Right lobe of liver (tissue), 6 donors: ENCODE measurements at regions not wholly inside any gene's neighbourhood (a gene's known extent, or its start where the extent isn't known, plus 50 kb on each side); places are given as distances from the start of the nearest gene placed in this dataset.

Source experiments
- ATAC-seq, 4 donors: fragments of 200-7000 bp; cut with Tn5 transposase; one replicate each; pipeline ENCODE4 v1.9.1; 2020; ENCODE audit warnings: mild to moderate bottlenecking in 4 of 4, moderate library complexity in 4 of 4
- DNase-seq, 3 donors: peaks; one replicate each; pipeline ENCODE4 v3.0.0-alpha.2; 2020
- H3K27ac ChIP-seq, 3 donors: fragments of 200-600 bp; one replicate each; pipeline ENCODE4 v1.8.0; 2022
- H3K27me3 ChIP-seq, 2 donors: fragments of 200-600 bp; one replicate each; pipeline ENCODE4 v1.8.0; 2022
- H3K36me3 ChIP-seq, 4 donors: fragments of 200-600 bp; sonication (generic) in 1 of 4; one replicate each; pipeline versions ENCODE4 v1.5.1 to v1.8.0; 2017 to 2022; ENCODE audit warnings: control low read depth in 1 of 4
- H3K4me1 ChIP-seq, 4 donors: fragments of 200-600 bp; sonication (generic) in 1 of 4; one replicate each; pipeline versions ENCODE4 v1.5.1 to v1.8.0; 2017 to 2022; ENCODE audit warnings: control low read depth in 1 of 4
- H3K4me3 ChIP-seq, 3 donors: fragments of 200-600 bp; one replicate each; pipeline ENCODE4 v1.8.0; 2022
- H3K9me3 ChIP-seq, 4 donors: fragments of 200-600 bp; sonication (generic) in 1 of 4; one replicate each; pipeline versions ENCODE4 v1.5.1 to v1.8.0; 2017 to 2022; ENCODE audit warnings: control low read depth in 1 of 4
- POLR2A ChIP-seq: fragments of 450-650 bp; IDR thresholded peaks from one replicate; pipeline ENCODE4 v1.6.1; 2017; ENCODE audit warnings: antibody characterized with exemption, mild to moderate bottlenecking
- WGBS: methylation state at CpG from one replicate; pipeline ENCODE4 v1.1.6; 2018; ENCODE audit warnings: low coverage, low lambda C conversion rate; ENCODE audit not compliant: insufficient coverage; ENCODE audit errors: missing lambda C conversion rate; 5-methylcytosine and 5-hydroxymethylcytosine counted together
- intact Hi-C, 2 donors: fragments of 100-400 bp; cut with DNase I; formaldehyde crosslinking; loops; one replicate each; pipeline versions ENCODE4 v1.11.2 to v1.14.1; 2022
- TF ChIP-seq, protein P1 (sequence below), 4 donors: fragments of 200-600 bp in 3 of 4; fragments of 450-650 bp in 1 of 4; IDR thresholded peaks; one replicate each; pipeline versions ENCODE4 v1.5.1 to v1.8.0; 2016 to 2022; ENCODE audit warnings: antibody characterized with exemption in 4 of 4, mild to moderate bottlenecking in 2 of 4
- donor health status: DM: no; HTN: yes; CAD: no.
- donor health status: DM: no; HTN: no; CAD: no.
- donor health status: DM: no; HTN: no; CAD: no.
- donor health status: DM: no; HTN: yes; CAD: no.
- donor health status: DM: no; HTN: yes; CAD: no.

DNA sequence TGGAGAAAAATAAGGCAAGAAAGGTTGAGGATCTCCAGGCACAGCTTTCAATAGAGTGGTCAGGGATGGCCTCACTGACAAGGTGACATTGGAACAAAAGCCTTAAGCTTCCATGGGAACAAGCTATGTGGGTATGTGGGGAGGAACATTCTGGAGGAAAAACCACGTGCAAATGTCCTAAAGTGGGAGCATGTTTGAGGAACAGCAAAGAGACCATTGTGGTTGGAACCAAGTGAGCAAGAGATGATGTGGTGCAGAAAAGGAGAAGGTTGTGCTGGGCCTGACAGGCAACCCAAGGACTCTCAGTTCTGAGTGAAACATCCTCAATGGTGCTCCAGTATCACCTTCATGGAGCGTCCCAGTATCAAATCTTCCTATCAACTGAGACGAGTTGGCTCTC lies 184.0 kb downstream of the CAND1 start:
- H3K36me3 ChIP-seq = no peaks in the 10 kb centered on the region
- TF ChIP-seq POLR2A = no peak
- TF ChIP-seq, protein P1, sequence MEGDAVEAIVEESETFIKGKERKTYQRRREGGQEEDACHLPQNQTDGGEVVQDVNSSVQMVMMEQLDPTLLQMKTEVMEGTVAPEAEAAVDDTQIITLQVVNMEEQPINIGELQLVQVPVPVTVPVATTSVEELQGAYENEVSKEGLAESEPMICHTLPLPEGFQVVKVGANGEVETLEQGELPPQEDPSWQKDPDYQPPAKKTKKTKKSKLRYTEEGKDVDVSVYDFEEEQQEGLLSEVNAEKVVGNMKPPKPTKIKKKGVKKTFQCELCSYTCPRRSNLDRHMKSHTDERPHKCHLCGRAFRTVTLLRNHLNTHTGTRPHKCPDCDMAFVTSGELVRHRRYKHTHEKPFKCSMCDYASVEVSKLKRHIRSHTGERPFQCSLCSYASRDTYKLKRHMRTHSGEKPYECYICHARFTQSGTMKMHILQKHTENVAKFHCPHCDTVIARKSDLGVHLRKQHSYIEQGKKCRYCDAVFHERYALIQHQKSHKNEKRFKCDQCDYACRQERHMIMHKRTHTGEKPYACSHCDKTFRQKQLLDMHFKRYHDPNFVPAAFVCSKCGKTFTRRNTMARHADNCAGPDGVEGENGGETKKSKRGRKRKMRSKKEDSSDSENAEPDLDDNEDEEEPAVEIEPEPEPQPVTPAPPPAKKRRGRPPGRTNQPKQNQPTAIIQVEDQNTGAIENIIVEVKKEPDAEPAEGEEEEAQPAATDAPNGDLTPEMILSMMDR (IDR thresholded peaks at IDR 0.05) = no peak
- no peak overlapping the region for H3K27ac ChIP-seq
- peaks cover 0 to 6% (median 0%) of the 10 kb centered on the region in 4 donors for H3K4me1 ChIP-seq
- intact Hi-C loops = no loop called here
- no peak for DNase-seq
- no peaks in the 10 kb centered on the region for H3K9me3 ChIP-seq
- ATAC-seq = no peak
- H3K27me3 ChIP-seq = no peaks in the 10 kb centered on the region
- WGBS = 82% methylated on average over 3 of the region's 3 CpGs
- no peak overlapping the region for H3K4me3 ChIP-seq

DNA sequence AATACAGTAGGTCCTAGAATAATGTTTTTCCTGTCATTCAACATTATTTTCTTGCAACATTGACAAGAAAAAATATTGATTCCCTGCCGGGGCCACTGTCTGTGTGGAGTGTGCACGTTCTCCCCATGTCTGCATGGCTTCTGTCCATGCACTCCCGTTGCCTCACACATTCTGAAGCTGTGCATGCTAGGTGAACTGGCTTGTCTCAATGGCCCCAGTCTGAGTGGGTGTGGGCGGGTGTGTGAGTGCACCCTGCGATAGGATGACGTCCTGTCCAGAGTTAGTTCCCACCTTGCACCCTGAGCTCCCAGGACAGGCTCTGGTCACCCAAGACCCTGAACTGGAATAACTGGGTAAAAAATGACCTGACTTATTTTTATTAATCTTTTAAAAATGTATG lies 186.1 kb downstream of the CAND1 start:
- intact Hi-C loops = no loop called here
- peak in 1 of 3 donors; percentile 65 for DNase-seq
- H3K4me1 ChIP-seq = peaks cover 0 to 6% (median 0%) of the 10 kb centered on the region in 4 donors
- no peaks in the 10 kb centered on the region for H3K27me3 ChIP-seq
- peak in 2 of 4 donors; percentile 45 to 64 for ATAC-seq
- 59% methylated on average over 5 of the region's 6 CpGs for WGBS
- no peak overlapping the region for H3K4me3 ChIP-seq
- TF ChIP-seq, protein P1 (IDR thresholded peaks at IDR 0.05) = no peak
- TF ChIP-seq POLR2A = no peak
- no peaks in the 10 kb centered on the region for H3K9me3 ChIP-seq
- H3K36me3 ChIP-seq = no peaks in the 10 kb centered on the region
- H3K27ac ChIP-seq = no peak overlapping the region

DNA sequence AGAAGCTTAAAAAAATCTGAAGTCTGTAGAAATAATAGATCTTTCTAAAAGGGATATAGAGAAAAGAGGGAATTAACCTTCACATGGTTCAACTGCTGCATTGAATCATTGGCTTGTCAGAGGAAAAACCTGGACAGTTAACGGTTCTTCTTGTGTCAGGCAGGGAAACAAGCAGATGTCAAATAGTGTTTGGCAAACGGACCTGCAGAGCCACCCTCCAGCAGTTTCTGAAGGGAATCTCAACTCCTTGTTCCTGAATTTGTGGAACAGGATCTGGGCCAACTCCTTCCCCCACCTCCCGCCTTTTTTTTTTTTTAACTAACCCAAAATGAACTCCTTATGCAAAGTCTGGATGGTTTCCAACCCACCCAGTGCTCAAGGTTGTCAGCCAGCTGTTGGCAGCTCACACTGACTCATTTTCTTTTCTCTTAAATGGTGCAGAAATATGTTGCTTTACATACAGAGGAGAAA lies 187.3 kb downstream of the CAND1 start:
- WGBS = 0% methylated on average over 2 of the region's 3 CpGs
- intact Hi-C loops = no loop called here
- ATAC-seq = peak in 3 of 4 donors; percentile 22 to 47 (median 40)
- no peak overlapping the region for H3K4me3 ChIP-seq
- no peaks in the 10 kb centered on the region for H3K9me3 ChIP-seq
- TF ChIP-seq POLR2A = no peak
- TF ChIP-seq, protein P1 (IDR thresholded peaks at IDR 0.05) = no peak
- no peak overlapping the region for H3K27ac ChIP-seq
- H3K27me3 ChIP-seq = no peaks in the 10 kb centered on the region
- no peaks in the 10 kb centered on the region for H3K36me3 ChIP-seq
- H3K4me1 ChIP-seq = peaks cover 0 to 6% (median 0%) of the 10 kb centered on the region in 4 donors
- no peak for DNase-seq

DNA sequence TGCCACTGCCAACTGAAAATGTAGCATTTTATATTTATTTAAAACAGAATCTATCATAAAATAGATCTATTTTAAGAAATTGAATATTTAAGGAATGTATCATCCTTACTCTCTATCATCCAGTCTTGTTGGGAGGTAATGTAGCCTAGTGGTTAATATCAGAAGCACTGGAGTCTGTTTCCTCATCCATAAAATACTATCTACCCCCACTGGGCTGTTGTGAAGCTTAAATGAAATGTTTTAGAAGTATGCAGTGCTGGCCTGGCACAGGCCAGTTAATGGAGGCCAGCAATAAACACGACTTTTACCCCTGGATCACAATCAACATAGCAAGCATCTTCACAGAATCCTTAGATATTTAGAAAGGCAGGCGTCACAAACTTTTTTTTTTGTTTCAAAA lies 188.0 kb downstream of the CAND1 start:
- intact Hi-C loops = no loop called here
- no peak for DNase-seq
- TF ChIP-seq, protein P1 (IDR thresholded peaks at IDR 0.05) = no peak
- no peak for TF ChIP-seq POLR2A
- H3K4me3 ChIP-seq = no peak overlapping the region
- no peak overlapping the region for H3K27ac ChIP-seq
- H3K36me3 ChIP-seq = no peaks in the 10 kb centered on the region
- no peaks in the 10 kb centered on the region for H3K27me3 ChIP-seq
- ATAC-seq = no peak
- H3K9me3 ChIP-seq = no peaks in the 10 kb centered on the region
- 86% methylated on average over 1 of the region's 2 CpGs for WGBS
- H3K4me1 ChIP-seq = peaks cover 0 to 6% (median 0%) of the 10 kb centered on the region in 4 donors
